ENCODE measurements at regions not wholly inside any gene's neighbourhood (a gene's known extent, or its start where the extent isn't known, plus 50 kb on each side); places are given as distances from the start of the nearest gene placed in this dataset.

DNA sequence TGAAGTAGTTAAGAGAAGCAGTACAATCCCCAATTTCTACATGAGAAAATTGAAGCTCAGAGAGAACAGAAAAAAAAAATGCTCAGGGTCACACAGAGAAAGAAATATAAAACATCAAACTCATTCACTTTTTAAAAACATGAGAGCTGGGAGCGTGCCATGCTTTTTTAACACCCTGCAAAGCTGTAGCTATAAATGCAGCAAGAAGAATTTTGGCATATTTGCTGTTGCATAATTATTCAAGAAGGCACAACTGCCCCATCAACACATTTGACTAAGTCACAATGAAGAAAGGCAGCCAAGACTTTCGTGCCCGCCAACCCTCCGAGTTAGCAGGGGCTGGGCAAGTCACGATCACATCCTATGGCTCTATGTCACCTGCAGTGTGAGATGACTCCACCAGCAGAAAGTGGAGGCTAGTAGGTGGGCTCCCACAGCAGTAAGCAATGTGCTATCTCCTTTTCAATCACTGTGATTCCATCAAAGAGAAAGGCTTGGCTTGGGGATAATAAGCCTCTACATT lies 214.8 kb downstream of the DHX15 start:
- DNase-seq (ENCODE audit: low spot score): no peak
- in situ Hi-C loops (cut with MboI; ENCODE audit: low pct_unique_long_range_greater_than_20kb, low sequenced_read_pairs, unreplicated experiment): no loop called here
- no peak for TF ChIP-seq CTCF (IDR thresholded peaks at IDR 0.05; ENCODE audit: extremely low read depth, insufficient read depth, missing control alignments)

GRCh38 chr4:24368801-24369200 lies 215.6 kb downstream of the DHX15 start:
- in situ Hi-C loops (cut with MboI; ENCODE audit: low pct_unique_long_range_greater_than_20kb, low sequenced_read_pairs, unreplicated experiment): no loop called here
- no peak for TF ChIP-seq CTCF (IDR thresholded peaks at IDR 0.05; ENCODE audit: extremely low read depth, insufficient read depth, missing control alignments)
- DNase-seq (ENCODE audit: low spot score): no peak

DNA sequence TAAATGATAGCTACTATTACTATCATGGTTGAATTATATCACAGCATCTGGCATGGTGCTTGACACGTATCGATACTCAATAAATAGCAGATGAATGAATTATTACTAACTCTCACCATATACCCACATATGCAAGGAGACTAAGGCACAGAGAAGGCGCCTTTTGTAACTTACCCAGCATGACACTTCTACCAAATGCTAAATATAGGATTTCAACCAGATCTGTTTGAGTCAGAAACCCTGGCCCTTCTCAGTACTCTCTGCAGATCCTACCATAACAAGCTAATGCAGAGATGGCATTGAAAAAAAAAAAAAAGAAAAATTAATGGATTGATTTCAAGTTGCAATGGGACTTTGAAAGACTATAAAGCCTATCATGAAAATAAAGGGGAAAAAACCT lies 219.5 kb downstream of the DHX15 start:
- TF ChIP-seq CTCF (IDR thresholded peaks at IDR 0.05; ENCODE audit: extremely low read depth, insufficient read depth, missing control alignments): no peak
- no peak for DNase-seq (ENCODE audit: low spot score)
- in situ Hi-C loops (cut with MboI; ENCODE audit: low pct_unique_long_range_greater_than_20kb, low sequenced_read_pairs, unreplicated experiment): no loop called here

DNA sequence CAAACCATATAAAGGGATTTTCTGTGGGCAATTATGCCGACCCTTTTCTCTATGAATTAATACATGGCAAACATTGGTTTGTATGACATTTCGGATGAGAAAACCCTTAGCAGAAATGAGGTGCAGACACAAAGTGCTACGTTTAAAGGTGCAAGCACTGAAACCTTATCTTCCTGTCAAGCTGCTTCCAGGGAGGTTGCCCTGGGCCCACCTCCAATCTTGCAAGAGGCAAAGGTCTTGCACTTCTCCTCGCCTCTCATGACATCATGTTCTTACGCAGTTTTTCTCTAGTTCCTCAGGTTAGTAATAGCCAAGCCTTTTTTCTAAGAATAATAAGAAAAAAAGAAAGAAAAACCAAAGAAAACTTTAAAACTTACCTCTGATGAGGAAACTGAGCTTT lies 220.1 kb downstream of the DHX15 start:
- in situ Hi-C loops (cut with MboI; ENCODE audit: low pct_unique_long_range_greater_than_20kb, low sequenced_read_pairs, unreplicated experiment): no loop called here
- no peak for TF ChIP-seq CTCF (IDR thresholded peaks at IDR 0.05; ENCODE audit: extremely low read depth, insufficient read depth, missing control alignments)
- no peak for DNase-seq (ENCODE audit: low spot score)

DNA sequence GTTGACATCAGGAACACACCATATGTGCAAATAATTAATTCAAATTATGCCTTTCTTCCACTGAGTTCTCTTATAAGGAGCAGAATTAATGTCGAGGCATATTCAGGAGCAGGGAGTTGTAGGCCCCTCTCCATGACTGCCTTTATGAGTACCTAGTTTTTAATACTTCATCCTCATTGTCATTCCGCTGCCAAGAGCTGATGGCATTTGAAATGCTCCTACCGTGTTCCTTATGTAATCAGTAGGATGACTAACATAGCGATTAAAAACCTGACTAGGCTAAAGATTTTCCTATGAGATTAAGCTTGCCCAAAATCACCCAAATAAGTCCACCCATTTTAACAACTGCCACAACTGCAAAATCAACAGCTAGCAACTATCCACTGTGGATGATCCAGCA lies 220.6 kb downstream of the DHX15 start:
- no peak for DNase-seq (ENCODE audit: low spot score)
- TF ChIP-seq CTCF (IDR thresholded peaks at IDR 0.05; ENCODE audit: extremely low read depth, insufficient read depth, missing control alignments): no peak
- in situ Hi-C loops (cut with MboI; ENCODE audit: low pct_unique_long_range_greater_than_20kb, low sequenced_read_pairs, unreplicated experiment): no loop called here

DNA sequence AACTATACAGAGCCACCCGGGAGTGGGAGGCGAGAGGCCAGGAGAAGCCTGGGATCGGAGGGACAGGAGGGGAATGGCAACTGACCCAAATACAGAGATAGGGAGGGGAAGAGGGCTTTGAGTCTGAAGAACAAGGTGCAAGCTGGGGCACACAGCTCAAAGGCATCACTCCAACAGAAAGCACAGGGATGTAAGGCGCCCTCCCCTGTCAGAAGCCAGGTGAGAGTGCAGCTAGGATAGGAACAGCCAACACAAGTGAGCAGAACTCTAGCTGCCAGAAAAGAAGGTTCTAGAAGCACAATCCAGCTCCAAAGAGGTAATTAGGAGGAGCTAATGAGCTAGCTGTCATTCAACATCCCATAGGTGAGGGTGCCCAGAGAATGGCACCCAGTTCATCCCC lies 232.2 kb downstream of the DHX15 start:
- TF ChIP-seq CTCF (IDR thresholded peaks at IDR 0.05; ENCODE audit: extremely low read depth, insufficient read depth, missing control alignments): no peak
- in situ Hi-C loops (cut with MboI; ENCODE audit: low pct_unique_long_range_greater_than_20kb, low sequenced_read_pairs, unreplicated experiment): no loop called here

More for the DNA sequence above, 232.2 kb downstream of the DHX15 start:
- no peak for DNase-seq (ENCODE audit: low spot score)
